ENCODE measurements at regions not wholly inside any gene's neighbourhood (a gene's known extent, or its start where the extent isn't known, plus 50 kb on each side); places are given as distances from the start of the nearest gene placed in this dataset.

GRCh38 chr1:157418659-157419058 is 133.7 kb downstream of the FCRL5 start:
- TF ChIP-seq CTCF (IDR thresholded peaks at IDR 0.05) (no peak), EP300 (IDR thresholded peaks at IDR 0.05) (no peak)
